DOHH2 (cell line): ENCODE measurements at regions not wholly inside any gene's neighbourhood (a gene's known extent, or its start where the extent isn't known, plus 50 kb on each side); places are given as distances from the start of the nearest gene placed in this dataset.

Source experiments
- H3F3A ChIP-seq: fragments of 200-600 bp; sonication (generic), shearing (Covaris generic); 2 replicates; pipeline ENCODE4 v1.6.0; 2016; ENCODE audit warnings: antibody characterized with exemption, mild to moderate bottlenecking; ENCODE audit not compliant: control insufficient read depth, insufficient read depth
- H3K27ac ChIP-seq: fragments of 200-600 bp; sonication (generic); 2 replicates; pipeline ENCODE4 v1.5.1; 2014; ENCODE audit warnings: low read depth, mild to moderate bottlenecking, low read length, moderate library complexity
- H3K27me3 ChIP-seq: fragments of 200-600 bp; sonication (generic); 2 replicates; pipeline ENCODE4 v1.6.1; 2014; ENCODE audit warnings: mild to moderate bottlenecking, low read length, mixed read lengths; ENCODE audit not compliant: control insufficient read depth
- H3K36me3 ChIP-seq: fragments of 200-600 bp; sonication (generic); 2 replicates; pipeline ENCODE4 v1.6.1; 2014; ENCODE audit warnings: mild to moderate bottlenecking, low read length, moderate library complexity, mixed read lengths; ENCODE audit not compliant: control insufficient read depth
- H3K4me1 ChIP-seq: fragments of 200-600 bp; sonication (generic); 2 replicates; pipeline ENCODE4 v1.6.1; 2014; ENCODE audit warnings: mild to moderate bottlenecking, low read length, mixed read lengths; ENCODE audit not compliant: control insufficient read depth
- H3K4me2 ChIP-seq: fragments of 200-600 bp; sonication (generic); 2 replicates; pipeline ENCODE4 v1.6.0; 2014; ENCODE audit warnings: mild to moderate bottlenecking, low read length, moderate library complexity
- H3K4me3 ChIP-seq: fragments of 200-600 bp; sonication (generic); 2 replicates; pipeline ENCODE4 v1.5.1; 2014; ENCODE audit warnings: mild to moderate bottlenecking, low read length, mixed read lengths
- H3K79me2 ChIP-seq: fragments of 200-600 bp; sonication (generic); 2 replicates; pipeline ENCODE4 v1.6.1; 2014; ENCODE audit warnings: mild to moderate bottlenecking, low read length, mixed read lengths; ENCODE audit not compliant: control insufficient read depth
- H3K9me2 ChIP-seq: fragments of 200-600 bp; sonication (generic); replicated peaks from 2 replicates; pipeline ENCODE4 v1.6.1; 2014; ENCODE audit warnings: mild to moderate bottlenecking, low read length, mixed read lengths; ENCODE audit not compliant: control insufficient read depth
- H3K9me3 ChIP-seq: fragments of 200-600 bp; sonication (generic); 2 replicates; pipeline ENCODE4 v1.6.1; 2014; ENCODE audit warnings: antibody characterized with exemption, low read length, mixed read lengths; ENCODE audit not compliant: control insufficient read depth, insufficient read depth
- H4K20me1 ChIP-seq: fragments of 200-600 bp; sonication (generic); 2 replicates; pipeline ENCODE4 v1.6.0; 2014; ENCODE audit warnings: low read depth, mild to moderate bottlenecking, antibody characterized with exemption, low read length, moderate library complexity; ENCODE audit not compliant: control insufficient read depth, insufficient read depth
- CTCF ChIP-seq: fragments of 200-600 bp; sonication (generic); IDR thresholded peaks from one replicate; pipeline ENCODE4 v1.5.1; 2014; ENCODE audit warnings: antibody characterized with exemption, mild to moderate bottlenecking, low read depth, low read length; ENCODE audit not compliant: poor library complexity, severe bottlenecking
- EZH2phosphoT487 ChIP-seq: fragments of 200-600 bp; sonication (generic); IDR thresholded peaks from 2 replicates; pipeline ENCODE4 v1.6.1; 2017; ENCODE audit warnings: borderline replicate concordance, mild to moderate bottlenecking, antibody characterized with exemption, low read length, moderate library complexity, mixed read lengths

DNA sequence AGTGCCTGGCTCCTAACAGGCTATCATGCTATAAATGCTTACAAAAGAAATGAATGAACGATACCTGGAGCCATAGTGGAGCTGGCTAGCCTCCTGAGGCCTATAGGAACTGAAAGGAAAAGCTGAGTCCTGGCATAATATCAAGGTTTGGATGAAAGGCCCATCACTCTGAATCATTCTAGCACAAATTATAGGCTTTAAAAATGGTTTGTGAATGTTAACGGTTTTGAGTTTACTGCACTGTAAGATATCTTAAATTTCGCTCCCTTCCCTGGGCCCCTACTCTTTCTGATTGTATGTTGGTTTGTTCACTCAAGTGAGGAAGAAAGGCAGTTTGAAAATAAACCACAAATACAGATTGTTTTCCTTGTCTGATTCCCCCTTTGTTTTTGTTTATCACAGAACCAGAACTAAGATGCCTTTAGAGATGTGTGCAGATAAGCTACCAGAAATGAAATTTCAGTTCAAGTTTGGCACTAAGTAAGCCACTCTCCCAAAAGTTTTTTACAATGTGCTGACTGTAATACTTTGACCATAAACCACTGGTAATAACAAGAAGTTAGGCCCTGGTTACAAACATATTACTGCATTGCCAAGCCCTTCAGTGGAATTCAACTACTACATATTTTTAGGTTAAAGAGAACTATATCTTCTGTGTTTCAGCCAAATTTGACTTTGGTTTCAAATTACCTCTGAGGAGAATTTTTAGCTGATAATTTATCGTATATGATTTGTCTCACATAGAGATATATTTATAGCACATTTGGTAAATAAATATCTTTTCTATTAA lies 89.5 kb downstream of the ALX1 start:
- no peak overlapping the region for H3K27ac ChIP-seq

GRCh38 chr12:85373045-85373444 lies 93.0 kb downstream of the ALX1 start:
- Histone ChIP-seq H3K4me1 (no peaks in the 10 kb centered on the region), H3F3A (no peaks in the 10 kb centered on the region), H3K79me2 (no peaks in the 10 kb centered on the region), H4K20me1 (no peaks in the 10 kb centered on the region), H3K27ac (no peak overlapping the region), H3K4me3 (no peak overlapping the region), H3K36me3 (no peaks in the 10 kb centered on the region), H3K9me3 (no peaks in the 10 kb centered on the region), H3K9me2 (no peaks in the 10 kb centered on the region), H3K4me2 (no peak overlapping the region), H3K27me3 (no peaks in the 10 kb centered on the region)
- no peak for TF ChIP-seq CTCF
- no peak for TF ChIP-seq EZH2phosphoT487

More for the DNA sequence above, 89.5 kb downstream of the ALX1 start:
- Histone ChIP-seq H3F3A (no peaks in the 10 kb centered on the region), H3K36me3 (no peaks in the 10 kb centered on the region), H3K9me3 (no peaks in the 10 kb centered on the region), H4K20me1 (no peaks in the 10 kb centered on the region), H3K27me3 (no peaks in the 10 kb centered on the region), H3K4me1 (no peaks in the 10 kb centered on the region), H3K4me2 (no peak overlapping the region), H3K4me3 (no peak overlapping the region), H3K79me2 (no peaks in the 10 kb centered on the region), H3K9me2 (no peaks in the 10 kb centered on the region)
- no peak for TF ChIP-seq EZH2phosphoT487
- no peak for TF ChIP-seq CTCF

GRCh38 chr12:85374981-85375380 lies 95.0 kb downstream of the ALX1 start:
- H4K20me1 ChIP-seq, result no peaks in the 10 kb centered on the region
- no peak overlapping the region for H3K27ac ChIP-seq
- H3K79me2 ChIP-seq, result no peaks in the 10 kb centered on the region
- H3K36me3 ChIP-seq, result no peaks in the 10 kb centered on the region
- no peak overlapping the region for H3K4me3 ChIP-seq
- no peaks in the 10 kb centered on the region for H3K9me2 ChIP-seq
- H3K9me3 ChIP-seq, result no peaks in the 10 kb centered on the region
- H3K27me3 ChIP-seq, result no peaks in the 10 kb centered on the region
- H3F3A ChIP-seq, result no peaks in the 10 kb centered on the region
- no peak overlapping the region for H3K4me2 ChIP-seq
- TF ChIP-seq EZH2phosphoT487 (no peak), CTCF (no peak)
- no peaks in the 10 kb centered on the region for H3K4me1 ChIP-seq
